ENCODE measurements at regions not wholly inside any gene's neighbourhood (a gene's known extent, or its start where the extent isn't known, plus 50 kb on each side); places are given as distances from the start of the nearest gene placed in this dataset.
"Not testable (repeated sequence)": the region's sequence is repeated elsewhere in the genome, so short reads cannot be mapped to it uniquely, and the experiment has no call there.

DNA sequence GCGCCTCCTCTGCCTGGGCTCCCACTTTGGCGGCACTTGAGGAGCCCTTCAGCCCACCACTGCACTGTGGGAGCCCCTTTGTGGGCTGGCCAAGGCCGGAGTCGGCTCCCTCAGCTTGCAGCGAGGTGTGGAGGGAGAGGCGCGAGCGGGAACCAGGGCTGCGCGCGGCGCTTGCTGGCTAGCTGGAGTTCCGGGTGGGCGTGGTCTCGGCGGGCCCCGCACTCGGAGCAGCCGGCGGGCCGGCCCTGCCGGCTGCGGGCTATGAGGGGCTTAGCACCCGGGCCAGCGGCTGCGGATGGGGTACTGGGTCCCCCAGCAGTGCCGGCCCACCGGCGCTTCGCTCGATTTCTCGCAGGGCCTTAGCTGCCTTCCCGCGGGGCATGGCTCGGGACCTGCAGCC, 344.5 kb downstream of the NYAP2 start:
- WGBS = 97% methylated on average over 35 of the region's 35 CpGs
- not testable (repeated sequence) for H3K36me3 ChIP-seq (ENCODE audit: control insufficient read depth in 1 of 2, insufficient read depth in 2 of 2, low read depth in 1 of 2, low read length in 2 of 2)

DNA sequence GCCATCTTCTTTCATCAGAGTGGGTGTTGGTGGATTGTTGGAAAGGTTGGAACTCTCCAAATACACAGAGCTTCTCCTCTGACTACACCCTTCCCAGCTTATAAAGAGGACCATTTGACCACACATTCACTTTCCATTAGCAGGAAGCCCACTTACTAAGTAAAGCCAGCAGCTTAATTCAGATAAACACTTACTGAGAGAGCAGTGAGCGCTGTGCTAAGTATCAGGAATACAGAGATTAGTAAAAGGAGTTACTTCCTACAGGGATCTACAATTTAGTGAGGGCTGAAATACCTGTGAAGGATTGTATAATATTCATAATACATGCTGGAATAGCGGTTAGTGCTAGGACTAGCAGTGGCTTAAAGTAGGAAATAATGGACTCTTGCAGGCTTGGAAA, 343.0 kb downstream of the NYAP2 start:
- Histone ChIP-seq H3K14ac (ENCODE audit: low read length in 2 of 2) (no peak overlapping the region), H3K79me1 (replicated peaks; ENCODE audit: low read length, poor library complexity, severe bottlenecking) (no peaks in the 10 kb centered on the region), H3K9me3 (ENCODE audit: control insufficient read depth, low read length) (no peaks in the 10 kb centered on the region), H3K23ac (ENCODE audit: low read length in 2 of 2) (no peak overlapping the region), H3K4me1 (ENCODE audit: control insufficient read depth, insufficient read depth, low read depth, low read length) (no peaks in the 10 kb centered on the region), H4K91ac (ENCODE audit: low read length) (no peak overlapping the region), H3K4me3 (ENCODE audit: insufficient read depth in 1 of 2, low read depth in 1 of 2, low read length in 2 of 2) (no peak overlapping the region), H2AK5ac (ENCODE audit: low read length, severe bottlenecking) (no peak overlapping the region), H2BK15ac (ENCODE audit: low read depth, poor library complexity, severe bottlenecking) (no peak overlapping the region), H3K36me3 (ENCODE audit: control insufficient read depth in 1 of 2, insufficient read depth in 2 of 2, low read depth in 1 of 2, low read length in 2 of 2) (no peaks in the 10 kb centered on the region), H2BK120ac (ENCODE audit: low read depth, low read length) (no peak overlapping the region), H3K27me3 (ENCODE audit: control insufficient read depth in 1 of 2, insufficient read depth in 1 of 2, low read length in 2 of 2) (no peaks in the 10 kb centered on the region), H3K27ac (ENCODE audit: low read length, poor library complexity, severe bottlenecking) (no peak overlapping the region), H2BK12ac (ENCODE audit: low read length in 2 of 2) (no peak overlapping the region), H4K8ac (ENCODE audit: low read length) (no peak overlapping the region), H2AFZ (ENCODE audit: low read depth, low read length) (no peak overlapping the region), H3K18ac (ENCODE audit: low read depth in 1 of 2, low read length in 2 of 2) (no peak overlapping the region), H3K4ac (ENCODE audit: low read depth in 1 of 2, low read length in 2 of 2) (no peak overlapping the region), H3K4me2 (ENCODE audit: low read length, poor library complexity, severe bottlenecking) (no peak overlapping the region), H2BK5ac (ENCODE audit: low read depth, low read length, poor library complexity, severe bottlenecking) (no peak overlapping the region), H3K9ac (ENCODE audit: low read length) (no peak overlapping the region)
- DNase-seq = peak; percentile 26
- WGBS = over 99% methylated on average over 2 of the region's 2 CpGs

More for the DNA sequence above, 344.5 kb downstream of the NYAP2 start:
- not testable (repeated sequence) for DNase-seq; H2AFZ ChIP-seq (ENCODE audit: low read depth, low read length); H3K4ac ChIP-seq (ENCODE audit: low read depth in 1 of 2, low read length in 2 of 2); H2BK15ac ChIP-seq (ENCODE audit: low read depth, poor library complexity, severe bottlenecking); H3K18ac ChIP-seq (ENCODE audit: low read depth in 1 of 2, low read length in 2 of 2); H3K9ac ChIP-seq (ENCODE audit: low read length); H3K14ac ChIP-seq (ENCODE audit: low read length in 2 of 2); H3K79me1 ChIP-seq (replicated peaks; ENCODE audit: low read length, poor library complexity, severe bottlenecking); H3K27me3 ChIP-seq (ENCODE audit: control insufficient read depth in 1 of 2, insufficient read depth in 1 of 2, low read length in 2 of 2); H3K27ac ChIP-seq (ENCODE audit: low read length, poor library complexity, severe bottlenecking); H3K23ac ChIP-seq (ENCODE audit: low read length in 2 of 2); H2BK12ac ChIP-seq (ENCODE audit: low read length in 2 of 2); H2BK5ac ChIP-seq (ENCODE audit: low read depth, low read length, poor library complexity, severe bottlenecking); H3K4me1 ChIP-seq (ENCODE audit: control insufficient read depth, insufficient read depth, low read depth, low read length); H2AK5ac ChIP-seq (ENCODE audit: low read length, severe bottlenecking); H2BK120ac ChIP-seq (ENCODE audit: low read depth, low read length); H4K8ac ChIP-seq (ENCODE audit: low read length); H4K91ac ChIP-seq (ENCODE audit: low read length); H3K9me3 ChIP-seq (ENCODE audit: control insufficient read depth, low read length)
- Histone ChIP-seq H3K4me3 (ENCODE audit: insufficient read depth in 1 of 2, low read depth in 1 of 2, low read length in 2 of 2) (peak overlapping the region in 1 of 2 experiments; percentile 47), H3K4me2 (ENCODE audit: low read length, poor library complexity, severe bottlenecking) (peak overlapping the region; percentile 39)

DNA sequence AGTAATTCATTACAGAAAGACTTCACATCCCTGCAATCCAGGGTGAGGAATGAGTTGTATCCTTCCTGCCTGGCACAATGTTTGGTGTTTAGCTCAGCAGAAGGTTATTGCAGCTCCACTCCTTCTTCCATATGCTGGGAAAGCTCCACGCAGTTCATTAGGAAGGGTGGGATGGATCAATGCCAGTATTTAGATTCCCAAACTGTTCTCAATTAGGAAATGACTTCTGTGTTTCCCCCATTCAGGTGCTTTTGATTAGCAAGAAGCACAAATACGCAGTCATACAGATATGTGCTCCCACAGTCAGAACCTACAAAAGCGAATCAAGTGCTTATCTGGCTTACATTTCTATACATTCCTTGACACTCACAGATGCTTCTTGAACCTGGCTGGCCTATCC, 340.6 kb downstream of the NYAP2 start:
- Histone ChIP-seq H4K91ac (ENCODE audit: low read length) (no peak overlapping the region), H3K4me3 (ENCODE audit: insufficient read depth in 1 of 2, low read depth in 1 of 2, low read length in 2 of 2) (no peak overlapping the region), H2BK15ac (ENCODE audit: low read depth, poor library complexity, severe bottlenecking) (no peak overlapping the region), H2BK5ac (ENCODE audit: low read depth, low read length, poor library complexity, severe bottlenecking) (no peak overlapping the region), H3K4me1 (ENCODE audit: control insufficient read depth, insufficient read depth, low read depth, low read length) (no peaks in the 10 kb centered on the region), H3K9me3 (ENCODE audit: control insufficient read depth, low read length) (no peaks in the 10 kb centered on the region), H3K36me3 (ENCODE audit: control insufficient read depth in 1 of 2, insufficient read depth in 2 of 2, low read depth in 1 of 2, low read length in 2 of 2) (no peaks in the 10 kb centered on the region), H4K8ac (ENCODE audit: low read length) (no peak overlapping the region), H3K79me1 (replicated peaks; ENCODE audit: low read length, poor library complexity, severe bottlenecking) (no peaks in the 10 kb centered on the region), H3K27ac (ENCODE audit: low read length, poor library complexity, severe bottlenecking) (no peak overlapping the region), H3K23ac (ENCODE audit: low read length in 2 of 2) (peak overlapping the region in 1 of 2 experiments; percentile 64), H3K18ac (ENCODE audit: low read depth in 1 of 2, low read length in 2 of 2) (no peak overlapping the region), H3K9ac (ENCODE audit: low read length) (no peak overlapping the region), H2BK12ac (ENCODE audit: low read length in 2 of 2) (no peak overlapping the region), H3K4me2 (ENCODE audit: low read length, poor library complexity, severe bottlenecking) (no peak overlapping the region), H3K27me3 (ENCODE audit: control insufficient read depth in 1 of 2, insufficient read depth in 1 of 2, low read length in 2 of 2) (no peaks in the 10 kb centered on the region), H2AK5ac (ENCODE audit: low read length, severe bottlenecking) (no peak overlapping the region), H3K4ac (ENCODE audit: low read depth in 1 of 2, low read length in 2 of 2) (no peak overlapping the region), H2AFZ (ENCODE audit: low read depth, low read length) (no peak overlapping the region), H2BK120ac (ENCODE audit: low read depth, low read length) (no peak overlapping the region), H3K14ac (ENCODE audit: low read length in 2 of 2) (no peak overlapping the region)
- 96% methylated on average over 3 of the region's 3 CpGs for WGBS
- no peak for DNase-seq

DNA sequence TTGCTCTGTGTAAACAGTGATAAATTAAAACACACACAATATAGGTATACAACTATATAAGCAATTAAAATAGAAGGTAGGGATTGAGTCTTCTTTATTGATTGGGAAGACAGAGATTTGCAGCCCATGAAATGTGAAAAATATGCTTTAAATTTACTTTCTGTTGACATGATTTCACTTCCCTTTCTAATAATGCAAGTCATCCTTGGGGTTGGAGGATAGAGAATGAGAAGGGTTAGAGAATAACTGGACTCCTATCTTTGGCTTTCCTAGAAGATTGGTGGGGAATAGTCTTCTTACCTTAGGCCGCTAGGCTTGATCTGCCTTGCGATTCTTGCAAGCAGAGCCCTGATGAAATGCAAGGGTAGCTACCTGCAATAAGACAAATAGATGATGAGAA, 339.8 kb downstream of the NYAP2 start:
- Histone ChIP-seq H3K79me1 (replicated peaks; ENCODE audit: low read length, poor library complexity, severe bottlenecking) (no peaks in the 10 kb centered on the region), H2AFZ (ENCODE audit: low read depth, low read length) (no peak overlapping the region), H3K4ac (ENCODE audit: low read depth in 1 of 2, low read length in 2 of 2) (no peak overlapping the region), H3K4me3 (ENCODE audit: insufficient read depth in 1 of 2, low read depth in 1 of 2, low read length in 2 of 2) (no peak overlapping the region), H3K27me3 (ENCODE audit: control insufficient read depth in 1 of 2, insufficient read depth in 1 of 2, low read length in 2 of 2) (no peaks in the 10 kb centered on the region), H3K36me3 (ENCODE audit: control insufficient read depth in 1 of 2, insufficient read depth in 2 of 2, low read depth in 1 of 2, low read length in 2 of 2) (no peaks in the 10 kb centered on the region), H3K18ac (ENCODE audit: low read depth in 1 of 2, low read length in 2 of 2) (peak overlapping the region in 1 of 2 experiments; percentile 11), H2BK15ac (ENCODE audit: low read depth, poor library complexity, severe bottlenecking) (no peak overlapping the region), H3K23ac (ENCODE audit: low read length in 2 of 2) (no peak overlapping the region), H3K14ac (ENCODE audit: low read length in 2 of 2) (no peak overlapping the region), H3K9me3 (ENCODE audit: control insufficient read depth, low read length) (no peaks in the 10 kb centered on the region), H2BK12ac (ENCODE audit: low read length in 2 of 2) (no peak overlapping the region), H2BK120ac (ENCODE audit: low read depth, low read length) (no peak overlapping the region), H2AK5ac (ENCODE audit: low read length, severe bottlenecking) (no peak overlapping the region), H3K4me1 (ENCODE audit: control insufficient read depth, insufficient read depth, low read depth, low read length) (no peaks in the 10 kb centered on the region), H2BK5ac (ENCODE audit: low read depth, low read length, poor library complexity, severe bottlenecking) (no peak overlapping the region), H4K8ac (ENCODE audit: low read length) (no peak overlapping the region), H4K91ac (ENCODE audit: low read length) (no peak overlapping the region), H3K9ac (ENCODE audit: low read length) (no peak overlapping the region), H3K27ac (ENCODE audit: low read length, poor library complexity, severe bottlenecking) (no peak overlapping the region), H3K4me2 (ENCODE audit: low read length, poor library complexity, severe bottlenecking) (no peak overlapping the region)
- 96% methylated on average over 2 of the region's 2 CpGs for WGBS
- no peak for DNase-seq

Measured in mesenchymal stem cell (in vitro differentiated cells and primary cell).